Activated CD8-positive, alpha-beta T cell treated with anti-CD3 and anti-CD28 coated beads for 36 hours (primary cell): ENCODE measurements at regions not wholly inside any gene's neighbourhood (a gene's known extent, or its start where the extent isn't known, plus 50 kb on each side); places are given as distances from the start of the nearest gene placed in this dataset.

Experiments used
- ATAC-seq: fragments of 200-7000 bp; cut with Tn5 transposase; one replicate; pipeline ENCODE4 v1.10.0; 2021; ENCODE audit warnings: mild to moderate bottlenecking, moderate library complexity
- CTCF ChIA-PET: fragments of 350-600 bp; sonication (Branson Sonifier 250); formaldehyde crosslinking; loops from one replicate; lab custom pipeline; 2021; ENCODE audit warnings: antibody characterized with exemption; lab: Charles Lee
- POLR2A ChIA-PET: fragments of 350-600 bp; sonication (Branson Sonifier 250); formaldehyde crosslinking; loops from one replicate; lab custom pipeline; 2021; ENCODE audit warnings: antibody characterized with exemption; lab: Charles Lee
- DNase-seq: peaks from one replicate; pipeline ENCODE4 v3.0.0-alpha.2; 2020
- H3K27ac Mint-ChIP-seq: one replicate; pipeline ENCODE4 v1.8.0; 2021; ENCODE audit warnings: mild to moderate bottlenecking, mixed read lengths
- H3K27me3 Mint-ChIP-seq: one replicate; pipeline ENCODE4 v1.8.0; 2021; ENCODE audit warnings: mixed read lengths
- H3K36me3 Mint-ChIP-seq: one replicate; pipeline ENCODE4 v1.8.0; 2021; ENCODE audit warnings: low read depth, mixed read lengths
- H3K4me1 Mint-ChIP-seq: one replicate; pipeline ENCODE4 v1.8.0; 2021; ENCODE audit warnings: low read depth, mixed read lengths
- H3K4me3 Mint-ChIP-seq: one replicate; pipeline ENCODE4 v1.8.0; 2021; ENCODE audit warnings: mild to moderate bottlenecking, moderate library complexity, mixed read lengths
- H3K9me3 Mint-ChIP-seq: one replicate; pipeline ENCODE4 v1.8.0; 2021; ENCODE audit warnings: mixed read lengths
- intact Hi-C: fragments of 100-400 bp; cut with micrococcal nuclease; formaldehyde crosslinking; loops from one replicate; pipeline ENCODE4 v1.10.0; 2022
- TF ChIP-seq, protein P1 (sequence below): fragments of 200-600 bp; IDR thresholded peaks from one replicate; pipeline ENCODE4 v1.8.0; 2022; ENCODE audit warnings: antibody characterized with exemption, mild to moderate bottlenecking

DNA sequence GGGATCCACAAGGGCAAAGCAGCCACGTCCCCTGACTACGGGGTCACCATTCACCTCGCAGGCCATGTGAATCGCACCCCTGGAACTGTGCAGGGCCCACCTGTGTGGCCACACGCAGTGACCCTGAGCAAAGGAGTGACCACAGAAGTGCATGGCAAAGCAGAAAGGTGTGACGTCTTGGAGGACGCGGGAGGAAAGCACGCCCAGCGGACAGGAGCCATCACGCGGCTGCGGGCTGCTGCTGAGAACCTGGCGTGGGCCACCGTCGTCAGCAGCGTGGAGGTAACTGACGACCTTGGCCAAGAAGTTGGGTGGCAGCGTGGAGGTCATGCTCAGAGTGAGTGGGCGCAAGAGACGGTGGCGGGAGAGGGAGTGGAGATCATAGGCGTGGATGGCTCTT lies 76.7 kb upstream of the C1orf174 start:
- no peaks in the 10 kb centered on the region for H3K36me3 Mint-ChIP-seq
- ChIA-PET CTCF (no interaction called here), POLR2A (no interaction called here)
- H3K4me3 Mint-ChIP-seq = no peak overlapping the region
- H3K9me3 Mint-ChIP-seq = no peaks in the 10 kb centered on the region
- ATAC-seq (no peak), DNase-seq (no peak)
- intact Hi-C loops = no loop called here
- no peak overlapping the region for H3K27ac Mint-ChIP-seq
- H3K4me1 Mint-ChIP-seq = no peaks in the 10 kb centered on the region
- H3K27me3 Mint-ChIP-seq = peaks cover 2% of the 10 kb centered on the region
- TF ChIP-seq, protein P1, sequence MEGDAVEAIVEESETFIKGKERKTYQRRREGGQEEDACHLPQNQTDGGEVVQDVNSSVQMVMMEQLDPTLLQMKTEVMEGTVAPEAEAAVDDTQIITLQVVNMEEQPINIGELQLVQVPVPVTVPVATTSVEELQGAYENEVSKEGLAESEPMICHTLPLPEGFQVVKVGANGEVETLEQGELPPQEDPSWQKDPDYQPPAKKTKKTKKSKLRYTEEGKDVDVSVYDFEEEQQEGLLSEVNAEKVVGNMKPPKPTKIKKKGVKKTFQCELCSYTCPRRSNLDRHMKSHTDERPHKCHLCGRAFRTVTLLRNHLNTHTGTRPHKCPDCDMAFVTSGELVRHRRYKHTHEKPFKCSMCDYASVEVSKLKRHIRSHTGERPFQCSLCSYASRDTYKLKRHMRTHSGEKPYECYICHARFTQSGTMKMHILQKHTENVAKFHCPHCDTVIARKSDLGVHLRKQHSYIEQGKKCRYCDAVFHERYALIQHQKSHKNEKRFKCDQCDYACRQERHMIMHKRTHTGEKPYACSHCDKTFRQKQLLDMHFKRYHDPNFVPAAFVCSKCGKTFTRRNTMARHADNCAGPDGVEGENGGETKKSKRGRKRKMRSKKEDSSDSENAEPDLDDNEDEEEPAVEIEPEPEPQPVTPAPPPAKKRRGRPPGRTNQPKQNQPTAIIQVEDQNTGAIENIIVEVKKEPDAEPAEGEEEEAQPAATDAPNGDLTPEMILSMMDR = no peak

DNA sequence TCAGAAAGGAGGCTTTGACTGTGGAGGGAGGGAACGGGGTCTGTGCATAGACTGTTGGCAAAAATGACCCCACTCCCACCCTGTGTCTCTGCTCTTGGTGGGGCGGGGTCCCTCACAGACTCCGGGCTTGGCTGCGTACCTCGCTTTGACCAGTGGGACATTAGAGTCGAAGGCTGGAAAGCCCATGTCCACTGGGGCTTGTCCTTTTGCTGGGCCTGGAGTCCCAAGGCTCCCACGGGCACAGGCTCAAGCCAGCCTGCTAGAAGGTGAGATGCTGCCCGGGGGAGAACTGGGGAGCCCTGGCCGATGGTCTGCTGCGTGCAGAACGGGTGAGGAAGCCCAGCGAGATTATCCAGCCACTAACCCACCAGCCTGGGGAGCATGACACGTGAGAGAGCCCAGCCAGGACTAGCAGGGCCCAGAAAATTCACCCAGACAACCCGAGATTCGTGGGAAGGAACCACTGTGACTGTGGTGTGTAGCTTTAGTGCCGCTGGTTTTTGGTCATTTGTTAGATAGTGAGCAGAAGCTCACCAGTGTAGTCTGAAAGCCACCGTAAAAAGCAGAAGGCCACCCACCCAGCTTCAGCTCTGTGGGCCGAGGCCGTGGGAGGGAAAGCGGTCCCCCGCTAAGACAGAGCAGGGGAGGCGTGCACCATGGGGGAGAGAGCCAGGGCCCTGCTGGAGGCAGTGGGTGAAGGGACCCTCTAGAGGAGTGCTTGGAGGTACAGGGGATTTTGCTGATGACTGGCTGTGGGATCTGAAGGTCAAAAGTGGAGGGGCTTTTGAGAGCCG lies 78.3 kb upstream of the C1orf174 start:
- no peak overlapping the region for H3K4me3 Mint-ChIP-seq
- TF ChIP-seq, protein P1 = no peak
- H3K4me1 Mint-ChIP-seq = no peaks in the 10 kb centered on the region
- ChIA-PET POLR2A (no interaction called here), CTCF (no interaction called here)
- H3K27ac Mint-ChIP-seq = no peak overlapping the region
- DNase-seq = no peak
- peaks cover 2% of the 10 kb centered on the region for H3K27me3 Mint-ChIP-seq
- no peaks in the 10 kb centered on the region for H3K36me3 Mint-ChIP-seq
- no peak for ATAC-seq
- intact Hi-C loops = no loop called here
- no peaks in the 10 kb centered on the region for H3K9me3 Mint-ChIP-seq

DNA sequence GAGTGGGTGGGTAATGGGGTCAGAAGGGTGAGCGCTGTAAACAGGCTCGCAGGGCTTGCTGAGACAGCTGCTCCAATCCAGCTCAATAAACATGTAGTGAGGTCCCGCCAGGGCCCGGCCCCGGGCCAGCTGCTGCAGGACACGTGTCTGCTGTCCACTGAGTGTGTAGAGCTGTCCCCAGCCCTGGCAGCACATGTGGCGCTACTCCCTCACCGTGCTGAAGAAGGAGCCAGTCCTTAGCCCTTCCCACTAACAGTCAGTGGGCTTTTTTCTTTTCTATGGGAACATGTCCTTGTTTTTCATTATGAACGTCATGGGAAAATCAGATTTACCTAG lies 78.9 kb upstream of the C1orf174 start:
- no peak for DNase-seq
- no peaks in the 10 kb centered on the region for H3K36me3 Mint-ChIP-seq
- no peak overlapping the region for H3K4me3 Mint-ChIP-seq
- ATAC-seq = no peak
- no peaks in the 10 kb centered on the region for H3K9me3 Mint-ChIP-seq
- ChIA-PET POLR2A (no interaction called here), CTCF (no interaction called here)
- intact Hi-C loops = no loop called here
- no peak overlapping the region for H3K27ac Mint-ChIP-seq
- H3K4me1 Mint-ChIP-seq = no peaks in the 10 kb centered on the region
- TF ChIP-seq, protein P1 = no peak
- H3K27me3 Mint-ChIP-seq = peaks cover 2% of the 10 kb centered on the region

DNA sequence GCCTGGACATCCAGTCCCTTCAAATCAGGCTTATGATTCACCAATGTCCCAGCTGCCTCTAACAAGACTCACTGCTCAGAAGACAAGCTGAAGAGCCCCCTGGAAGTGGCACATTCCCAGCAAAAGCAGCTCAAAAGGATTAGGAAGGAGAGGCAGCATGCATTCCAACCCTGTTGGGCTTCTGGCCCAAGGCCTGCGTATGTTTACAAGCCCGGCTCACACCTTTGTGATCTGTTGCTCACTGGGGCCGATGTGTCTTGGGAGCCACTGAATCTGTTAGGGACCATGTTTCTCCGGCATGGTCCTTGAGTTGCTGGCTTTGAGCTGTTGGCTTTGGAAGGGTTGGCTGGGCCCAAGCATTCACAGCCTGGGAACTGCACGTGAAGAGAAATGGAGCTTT lies 81.2 kb upstream of the C1orf174 start:
- Mint-ChIP-seq H3K9me3 (no peaks in the 10 kb centered on the region), H3K4me3 (no peak overlapping the region), H3K4me1 (no peaks in the 10 kb centered on the region), H3K27ac (no peak overlapping the region), H3K27me3 (no peaks in the 10 kb centered on the region), H3K36me3 (no peaks in the 10 kb centered on the region)
- TF ChIP-seq, protein P1 = no peak
- CTCF ChIA-PET = no interaction called here
- ATAC-seq = no peak
- intact Hi-C loops = no loop called here
- POLR2A ChIA-PET = interaction anchor here (0.6 kb wide), 1 partner anchor 71 kb away, joined by 3 read pairs; no protein-coding TSS in a partner anchor
- no peak for DNase-seq

DNA sequence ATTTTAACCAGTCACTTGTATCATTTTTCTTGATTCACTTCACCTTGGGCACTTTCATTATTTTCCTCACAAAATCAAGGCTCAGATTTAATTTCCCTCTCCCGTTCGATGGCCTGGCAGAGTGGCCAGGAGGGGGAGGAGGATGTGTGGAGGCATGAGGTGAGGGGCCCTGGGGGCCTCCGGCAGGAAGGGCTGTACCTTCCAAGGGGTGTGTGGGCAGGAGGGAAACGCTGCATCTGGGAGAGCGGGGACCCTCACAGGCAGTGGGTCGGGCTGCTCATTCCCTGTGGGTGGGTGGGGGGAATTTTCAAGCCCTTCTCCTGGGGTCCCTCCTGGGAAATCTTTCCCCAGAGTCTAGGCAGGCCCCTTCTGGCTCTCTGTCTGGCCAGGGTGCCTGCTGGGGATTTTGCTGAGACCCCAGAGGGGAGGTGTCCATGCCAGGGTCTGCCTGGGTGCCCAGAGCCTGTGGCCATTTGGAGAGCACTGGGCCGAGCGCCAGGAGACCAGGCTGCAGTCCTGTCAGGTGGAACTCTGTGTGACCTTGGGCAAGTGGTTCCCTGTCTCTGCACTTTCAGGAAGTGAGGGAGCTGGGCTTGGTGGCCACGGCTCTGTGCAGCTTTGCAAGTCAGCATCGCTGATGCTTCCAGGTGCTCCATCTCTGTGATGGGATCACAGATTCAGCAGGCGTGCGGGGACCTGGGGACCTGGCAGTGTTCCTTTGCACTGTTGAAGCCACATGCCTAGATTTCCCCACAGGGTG lies 81.9 kb upstream of the C1orf174 start:
- TF ChIP-seq, protein P1 = no peak
- no peaks in the 10 kb centered on the region for H3K27me3 Mint-ChIP-seq
- no peak overlapping the region for H3K27ac Mint-ChIP-seq
- H3K9me3 Mint-ChIP-seq = no peaks in the 10 kb centered on the region
- POLR2A ChIA-PET = interaction anchor here (0.6 kb wide), 1 partner anchor 71 kb away, joined by 3 read pairs; no protein-coding TSS in a partner anchor
- CTCF ChIA-PET = no interaction called here
- no peak for ATAC-seq
- no peaks in the 10 kb centered on the region for H3K4me1 Mint-ChIP-seq
- DNase-seq = no peak
- intact Hi-C loops = no loop called here
- H3K4me3 Mint-ChIP-seq = no peak overlapping the region
- no peaks in the 10 kb centered on the region for H3K36me3 Mint-ChIP-seq
